ENCODE measurements at regions not wholly inside any gene's neighbourhood (a gene's known extent, or its start where the extent isn't known, plus 50 kb on each side); places are given as distances from the start of the nearest gene placed in this dataset.
"Not testable (repeated sequence)": the region's sequence is repeated elsewhere in the genome, so short reads cannot be mapped to it uniquely, and the experiment has no call there.

- not testable (repeated sequence) for TF ChIP-seq CTCF, POLR2A (IDR thresholded peaks at IDR 0.05)
Measured at GRCh38 chr21:6140467-6141137, 4380.8 kb upstream of the TPTE start.

Measured in thyroid gland (tissue), 4 donors.